22Rv1 (cell line): ENCODE measurements at regions not wholly inside any gene's neighbourhood (a gene's known extent, or its start where the extent isn't known, plus 50 kb on each side); places are given as distances from the start of the nearest gene placed in this dataset.

ENCODE experiments used
- H3K27ac ChIP-seq: fragments of 450-650 bp; 2 replicates; pipeline ENCODE4 v1.5.1; 2017
- CTCF ChIP-seq: fragments of 450-650 bp; IDR thresholded peaks from 2 replicates; pipeline ENCODE4 v1.5.1; 2017; ENCODE audit warnings: mild to moderate bottlenecking
- ZFX ChIP-seq: fragments of 450-650 bp; IDR thresholded peaks from 2 replicates; pipeline ENCODE4 v1.6.1; 2017; ENCODE audit warnings: antibody characterized with exemption, borderline replicate concordance

- TF ChIP-seq ZFX, result no peak
- no peak for TF ChIP-seq CTCF
- H3K27ac ChIP-seq, result no peak overlapping the region
Measured at GRCh38 chr16:80309178-80309577, 231.6 kb upstream of the DYNLRB2 start.

DNA sequence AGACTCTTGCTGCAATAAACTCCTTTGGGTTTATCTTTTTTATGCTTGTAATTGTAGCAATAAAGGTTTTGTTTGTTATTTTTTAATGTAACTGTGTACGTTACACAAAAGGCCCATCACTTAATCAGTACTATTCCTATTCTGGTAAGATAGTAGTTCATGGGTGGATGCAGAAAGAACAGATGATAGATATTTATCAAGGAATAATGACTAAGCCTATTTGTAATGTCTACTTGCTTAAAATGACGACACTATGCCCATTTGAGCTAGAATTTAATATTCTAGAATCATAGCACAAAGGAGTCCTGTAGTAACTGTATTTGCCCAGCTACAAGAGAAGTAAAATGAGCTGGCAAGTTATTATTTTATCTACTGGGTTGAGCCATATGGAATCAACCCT, 235.4 kb upstream of the DYNLRB2 start:
- TF ChIP-seq CTCF (no peak), ZFX (no peak)
- H3K27ac ChIP-seq, result no peak overlapping the region

- TF ChIP-seq CTCF, result no peak
- TF ChIP-seq ZFX, result no peak
- H3K27ac ChIP-seq, result no peak overlapping the region
Measured at GRCh38 chr16:80303691-80304090, 237.1 kb upstream of the DYNLRB2 start.

- TF ChIP-seq ZFX (no peak), CTCF (no peak)
- H3K27ac ChIP-seq, result no peak overlapping the region
Measured at GRCh38 chr16:80300876-80301275, 239.9 kb upstream of the DYNLRB2 start.

GRCh38 chr16:80300456-80300855, 240.3 kb upstream of the DYNLRB2 start:
- H3K27ac ChIP-seq, result no peak overlapping the region
- TF ChIP-seq ZFX (no peak), CTCF (no peak)

DNA sequence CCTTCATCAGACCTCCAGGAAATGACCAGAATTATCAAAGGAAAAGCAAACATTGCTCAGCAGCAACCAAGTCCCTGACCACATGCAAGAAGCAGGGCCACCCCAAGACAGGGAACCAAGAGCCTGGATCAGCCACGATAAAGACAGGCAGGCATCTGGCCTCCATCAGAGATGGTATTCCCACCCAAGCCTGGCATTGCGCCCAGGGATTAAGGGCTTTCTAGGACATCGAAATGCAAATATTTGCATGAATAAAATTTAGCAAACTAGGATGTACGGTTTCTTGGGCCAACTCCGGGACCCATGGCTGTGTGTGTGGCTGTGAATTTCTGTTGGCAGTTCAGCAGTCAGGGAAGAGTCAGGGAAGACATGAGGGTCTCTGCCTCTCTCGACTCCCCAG, 241.4 kb upstream of the DYNLRB2 start:
- TF ChIP-seq ZFX (no peak), CTCF (no peak)
- no peak overlapping the region for H3K27ac ChIP-seq

GRCh38 chr16:80298676-80299075, 242.1 kb upstream of the DYNLRB2 start:
- no peak overlapping the region for H3K27ac ChIP-seq
- TF ChIP-seq ZFX (no peak), CTCF (no peak)
